SK-N-MC (cell line): ENCODE measurements at regions not wholly inside any gene's neighbourhood (a gene's known extent, or its start where the extent isn't known, plus 50 kb on each side); places are given as distances from the start of the nearest gene placed in this dataset.
"Not testable (repeated sequence)": the region's sequence is repeated elsewhere in the genome, so short reads cannot be mapped to it uniquely, and the experiment has no call there.

Source experiments
- DNase-seq: peaks from one replicate; pipeline ENCODE4 v3.0.0-alpha.2; 2011; ENCODE audit warnings: low read depth, low spot score
- H3K27ac ChIP-seq: fragments of 200-600 bp; sonication (generic); 2 replicates; pipeline ENCODE4 v1.5.1; 2016; ENCODE audit warnings: mixed run types
- H3K36me3 ChIP-seq: fragments of 200-600 bp; sonication (generic); 2 replicates; pipeline ENCODE4 v1.6.1; 2017; ENCODE audit warnings: antibody characterized with exemption, low read length, mixed read lengths; ENCODE audit not compliant: insufficient read depth
- H3K4me3 ChIP-seq: fragments of 200-600 bp; sonication (generic); 2 replicates; pipeline ENCODE4 v1.5.1; 2016
- H3K9ac ChIP-seq: fragments of 200-600 bp; sonication (generic); 2 replicates; pipeline ENCODE4 v1.8.0; 2017; ENCODE audit warnings: mixed run types, mixed read lengths; ENCODE audit not compliant: insufficient read length
- H3K9me3 ChIP-seq: fragments of 200-600 bp; sonication (generic); 2 replicates; pipeline ENCODE4 v1.6.1; 2017; ENCODE audit warnings: low read depth, mild to moderate bottlenecking, antibody characterized with exemption, low read length, moderate library complexity, mixed read lengths
- EZH2 ChIP-seq: fragments of 200-600 bp; sonication (generic); IDR thresholded peaks from one replicate; pipeline ENCODE4 v1.6.1; 2017; ENCODE audit warnings: antibody characterized with exemption
- FOXP2 ChIP-seq: optimal IDR thresholded peaks from 2 replicates; pipeline ENCODE3; 2011; ENCODE audit warnings: mild to moderate bottlenecking, moderate library complexity; ENCODE audit not compliant: insufficient read depth; ENCODE audit errors: extremely low read length, control extremely low read depth
- POLR2AphosphoS5 ChIP-seq: IDR thresholded peaks from 2 replicates; pipeline ENCODE4 v1.6.1; 2012; ENCODE audit warnings: mild to moderate bottlenecking, low read depth, low read length, borderline replicate concordance

GRCh38 chr20:30412972-30413371 lies 844.5 kb upstream of the DEFB115 start:
- DNase-seq: no peak
- H3K9ac ChIP-seq: no peak overlapping the region
- no peaks in the 10 kb centered on the region for H3K36me3 ChIP-seq
- H3K27ac ChIP-seq: no peak overlapping the region
- no peaks in the 10 kb centered on the region for H3K9me3 ChIP-seq
- no peak for TF ChIP-seq FOXP2
- H3K4me3 ChIP-seq: no peak overlapping the region

- H3K9me3 ChIP-seq, H3K36me3 ChIP-seq, DNase-seq, H3K9ac ChIP-seq, H3K27ac ChIP-seq, H3K4me3 ChIP-seq: not testable (repeated sequence)
Observed at GRCh38 chr20:30417387-30417786, 840.1 kb upstream of the DEFB115 start.

GRCh38 chr20:30418378-30418777 lies 839.1 kb upstream of the DEFB115 start:
- not testable (repeated sequence) for H3K9me3 ChIP-seq, H3K4me3 ChIP-seq, H3K27ac ChIP-seq, H3K9ac ChIP-seq, H3K36me3 ChIP-seq, DNase-seq

DNA sequence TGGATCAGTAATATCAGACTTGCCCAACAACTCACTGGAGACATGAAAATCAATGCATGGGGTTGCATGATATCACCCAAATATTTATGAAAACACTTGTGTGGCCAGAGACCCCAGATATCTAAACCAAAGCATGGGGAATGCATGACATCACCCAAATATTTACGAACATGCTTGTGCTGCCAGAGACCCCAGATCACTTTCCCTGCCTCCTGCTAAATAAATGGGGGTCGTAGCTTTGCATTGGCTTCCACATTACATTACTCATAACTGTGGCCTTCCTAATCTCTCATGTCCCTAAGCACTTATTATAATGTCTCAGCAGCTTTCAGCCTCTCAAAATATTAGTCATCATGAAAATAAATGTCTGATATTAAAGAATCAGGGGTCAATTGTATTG lies 838.0 kb upstream of the DEFB115 start:
- Histone ChIP-seq H3K9ac (no peak overlapping the region), H3K4me3 (no peak overlapping the region), H3K36me3 (no peaks in the 10 kb centered on the region), H3K9me3 (no peaks in the 10 kb centered on the region), H3K27ac (no peak overlapping the region)
- TF ChIP-seq FOXP2 (no peak), EZH2 (no peak), POLR2AphosphoS5 (no peak)
- DNase-seq: no peak

DNA sequence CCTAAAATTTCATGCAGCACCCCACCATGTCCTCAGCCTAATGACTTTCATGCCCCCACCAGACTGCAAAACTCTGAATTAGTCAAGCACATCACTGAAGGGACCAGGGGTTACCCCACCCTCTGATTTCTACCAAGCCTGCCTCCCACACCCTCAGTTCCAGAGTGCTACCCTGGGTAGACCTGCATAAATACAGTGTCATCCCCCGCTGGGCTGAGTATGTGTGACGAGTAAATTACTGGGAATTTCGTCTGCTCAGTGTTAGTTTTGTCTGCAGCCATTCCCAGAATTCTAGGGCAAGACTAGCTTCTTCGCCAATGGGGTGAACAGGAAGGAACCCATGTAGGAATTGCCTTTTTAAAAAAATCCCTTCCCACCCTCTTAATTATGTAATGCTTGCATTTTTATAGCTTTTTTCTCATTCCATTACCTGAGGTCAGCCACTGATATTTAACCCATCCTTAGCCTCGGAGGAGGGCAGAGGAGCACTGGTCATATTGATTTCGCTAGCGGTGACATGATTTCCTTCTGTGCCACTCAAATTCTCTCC lies 837.5 kb upstream of the DEFB115 start:
- H3K4me3 ChIP-seq, DNase-seq, H3K9ac ChIP-seq, H3K9me3 ChIP-seq, H3K27ac ChIP-seq, H3K36me3 ChIP-seq: not testable (repeated sequence)
